22Rv1 (cell line): ENCODE measurements at regions not wholly inside any gene's neighbourhood (a gene's known extent, or its start where the extent isn't known, plus 50 kb on each side); places are given as distances from the start of the nearest gene placed in this dataset.
"Not testable (repeated sequence)": the region's sequence is repeated elsewhere in the genome, so short reads cannot be mapped to it uniquely, and the experiment has no call there.

Experiments
- H3K27ac ChIP-seq: fragments of 450-650 bp; 2 replicates; pipeline ENCODE4 v1.5.1; 2017
- CTCF ChIP-seq: fragments of 450-650 bp; IDR thresholded peaks from 2 replicates; pipeline ENCODE4 v1.5.1; 2017; ENCODE audit warnings: mild to moderate bottlenecking
- ZFX ChIP-seq: fragments of 450-650 bp; IDR thresholded peaks from 2 replicates; pipeline ENCODE4 v1.6.1; 2017; ENCODE audit warnings: antibody characterized with exemption, borderline replicate concordance

- H3K27ac ChIP-seq, result no peak overlapping the region
- no peak for TF ChIP-seq ZFX
- TF ChIP-seq CTCF, result peak; percentile 36
These were observed 426.7 kb upstream of the ARX start for GRCh38 chrX:25442499-25442898.

- no peak for TF ChIP-seq ZFX
- TF ChIP-seq CTCF, result no peak
- no peak overlapping the region for H3K27ac ChIP-seq
These were observed 417.5 kb upstream of the ARX start for GRCh38 chrX:25433307-25433706.

- TF ChIP-seq ZFX (no peak), CTCF (no peak)
- H3K27ac ChIP-seq, result no peak overlapping the region
These were observed 416.6 kb upstream of the ARX start for GRCh38 chrX:25432396-25432795.

- no peak overlapping the region for H3K27ac ChIP-seq
- TF ChIP-seq ZFX, result no peak
- TF ChIP-seq CTCF, result peak; percentile 16; the same call in 1 of the 2 replicates
These were observed 412.2 kb upstream of the ARX start for GRCh38 chrX:25427873-25428555.

GRCh38 chrX:25404163-25404562 lies 388.4 kb upstream of the ARX start:
- H3K27ac ChIP-seq, result not testable (repeated sequence)

- no peak overlapping the region for H3K27ac ChIP-seq
- TF ChIP-seq ZFX (no peak), CTCF (no peak)
These were observed 373.5 kb upstream of the ARX start for GRCh38 chrX:25389266-25389665.

- TF ChIP-seq ZFX, result no peak
- no peak for TF ChIP-seq CTCF
- no peak overlapping the region for H3K27ac ChIP-seq
These were observed 367.4 kb upstream of the ARX start for GRCh38 chrX:25383196-25383595.

- TF ChIP-seq CTCF (no peak), ZFX (no peak)
These were observed 340.7 kb upstream of the ARX start for GRCh38 chrX:25356456-25356855.

More at GRCh38 chrX:25356456-25356855, 340.7 kb upstream of the ARX start:
- no peak overlapping the region for H3K27ac ChIP-seq
